ENCODE measurements at regions not wholly inside any gene's neighbourhood (a gene's known extent, or its start where the extent isn't known, plus 50 kb on each side); places are given as distances from the start of the nearest gene placed in this dataset.

GRCh38 chr7:81299711-81300110 lies 380.9 kb upstream of the SEMA3C start:
- TF ChIP-seq ELF1 (CRISPR knock-in tag; IDR thresholded peaks at IDR 0.05) (no peak), IKZF1 (IDR thresholded peaks at IDR 0.05) (no peak), ZBTB49 (CRISPR knock-in tag; IDR thresholded peaks at IDR 0.05; ENCODE audit: borderline replicate concordance) (no peak), KLF16 (CRISPR knock-in tag; IDR thresholded peaks at IDR 0.05) (no peak), ZNF773 (CRISPR knock-in tag; IDR thresholded peaks at IDR 0.05; ENCODE audit: borderline replicate concordance) (no peak), FOXJ3 (CRISPR knock-in tag; IDR thresholded peaks at IDR 0.05; ENCODE audit: borderline replicate concordance) (no peak), ZNF672 (CRISPR knock-in tag; IDR thresholded peaks at IDR 0.05) (no peak), ATF2 (CRISPR knock-in tag; IDR thresholded peaks at IDR 0.05) (no peak), RFXANK (CRISPR knock-in tag; IDR thresholded peaks at IDR 0.05) (no peak), ZNF652 (CRISPR knock-in tag; IDR thresholded peaks at IDR 0.05; ENCODE audit: borderline replicate concordance, low read depth) (no peak), TCF7 (IDR thresholded peaks at IDR 0.05; ENCODE audit: low read depth) (no peak), BCL3 (CRISPR knock-in tag; IDR thresholded peaks at IDR 0.05) (no peak), ZNF713 (CRISPR knock-in tag; IDR thresholded peaks at IDR 0.05) (no peak), PAX8 (CRISPR knock-in tag; IDR thresholded peaks at IDR 0.05; ENCODE audit: borderline replicate concordance) (no peak), REST (IDR thresholded peaks at IDR 0.05; ENCODE audit: borderline replicate concordance in 1 of 2, low read depth in 1 of 2, low read length in 2 of 2) (no peak), NCOA2 (CRISPR knock-in tag; IDR thresholded peaks at IDR 0.05) (no peak), SMAD9 (CRISPR knock-in tag; IDR thresholded peaks at IDR 0.05) (no peak), RXRA (CRISPR knock-in tag; IDR thresholded peaks at IDR 0.05) (no peak), NR2F2 (IDR thresholded peaks at IDR 0.05; ENCODE audit: borderline replicate concordance, low read depth) (no peak)
- no peaks in the 10 kb centered on the region for H3K9me3 ChIP-seq (ENCODE audit: low read length)
- H3K36me3 ChIP-seq (replicated peaks in 1 of 2; ENCODE audit: control insufficient read depth in 1 of 2, insufficient read depth in 2 of 2, low read length in 2 of 2): no peaks in the 10 kb centered on the region
- BruUV-seq (replicated peaks): no TSS peak
- no peaks in the 10 kb centered on the region for H3K27me3 ChIP-seq (ENCODE audit: control insufficient read depth in 1 of 2, insufficient read depth in 2 of 2, low read length in 2 of 2)
- no peak overlapping the region for H3K27ac ChIP-seq (ENCODE audit: extremely low read length, insufficient read depth, low read length)
- DNase-seq (ENCODE audit: low spot score): no peak
- WGBS (ENCODE audit: low lambda C conversion rate): under 1% methylated on average over 3 of the region's 3 CpGs
- intact Hi-C loops (cut with micrococcal nuclease; ENCODE audit: unreplicated experiment) (no loop called here), in situ Hi-C loops (cut with HindIII; ENCODE audit: extremely low pct_ligation_motif_present, low pct_unique_long_range_greater_than_20kb) (no loop called here)
- H2AFZ ChIP-seq (ENCODE audit: low read length): no peak overlapping the region
- no peak for FAIRE-seq
- CTCF ChIA-PET (ENCODE audit: low intra/inter-chr PET ratio, low total read pairs): no interaction called here
- H3K4me3 ChIP-seq (replicated peaks in 1 of 3; ENCODE audit: insufficient read depth in 1 of 3, low read depth in 2 of 3, low read length in 3 of 3): no peak overlapping the region
- no peaks in the 10 kb centered on the region for H4K20me1 ChIP-seq (ENCODE audit: insufficient read depth, low read length)
- no peaks in the 10 kb centered on the region for H3K4me1 ChIP-seq (ENCODE audit: insufficient read depth, low read length)
- no peaks in the 10 kb centered on the region for H3K79me2 ChIP-seq (ENCODE audit: insufficient read depth, low read length)
- POLR2A ChIA-PET: no interaction called here
- ATAC-seq: no peak
- H3K4me2 ChIP-seq (ENCODE audit: low read depth, low read length): no peak overlapping the region
- H3K9ac ChIP-seq (ENCODE audit: insufficient read depth, low read depth, low read length): no peak overlapping the region

All from HepG2 (cell line).